Astrocyte of the cerebellum (primary cell): ENCODE measurements at regions not wholly inside any gene's neighbourhood (a gene's known extent, or its start where the extent isn't known, plus 50 kb on each side); places are given as distances from the start of the nearest gene placed in this dataset.

Experiments used
- DNase-seq: peaks from one replicate; pipeline ENCODE4 v3.0.0-alpha.2; 2011; ENCODE audit warnings: low read depth
- H3K4me3 ChIP-seq: 2 replicates; pipeline ENCODE4 v1.5.1; 2011; ENCODE audit warnings: mild to moderate bottlenecking, low read depth, low read length, moderate library complexity
- CTCF ChIP-seq: IDR thresholded peaks from 2 replicates; pipeline ENCODE4 v1.5.1; 2012; ENCODE audit warnings: low read length, low read depth, moderate library complexity, mild to moderate bottlenecking; ENCODE audit errors: missing control alignments
- in situ Hi-C: cut with HindIII; loops from 2 replicates; pipeline ENCODE4 v1.10.0; 2017; ENCODE audit warnings: low sequenced_read_pairs

GRCh38 chr17:69884846-69885245, 190.2 kb upstream of the KCNJ16 start:
- in situ Hi-C loops, result no loop called here
- no peak overlapping the region for H3K4me3 ChIP-seq
- no peak for DNase-seq
- TF ChIP-seq CTCF, result no peak

- no peak for DNase-seq
- no peak overlapping the region for H3K4me3 ChIP-seq
- no peak for TF ChIP-seq CTCF
- in situ Hi-C loops, result no loop called here
These were observed 176.4 kb upstream of the KCNJ16 start for GRCh38 chr17:69898601-69899000.

- TF ChIP-seq CTCF, result no peak
- in situ Hi-C loops, result no loop called here
- DNase-seq, result no peak
- H3K4me3 ChIP-seq, result no peak overlapping the region
These were observed 174.9 kb upstream of the KCNJ16 start for GRCh38 chr17:69900101-69900500.

GRCh38 chr17:69900829-69901228, 174.2 kb upstream of the KCNJ16 start:
- DNase-seq, result no peak
- in situ Hi-C loops, result no loop called here
- no peak for TF ChIP-seq CTCF
- H3K4me3 ChIP-seq, result no peak overlapping the region

GRCh38 chr17:69906306-69906705, 168.7 kb upstream of the KCNJ16 start:
- DNase-seq, result no peak
- in situ Hi-C loops, result no loop called here
- no peak overlapping the region for H3K4me3 ChIP-seq
- TF ChIP-seq CTCF, result no peak

GRCh38 chr17:69907132-69907847, 167.7 kb upstream of the KCNJ16 start:
- no peak for DNase-seq
- in situ Hi-C loops, result no loop called here
- H3K4me3 ChIP-seq, result no peak overlapping the region
- TF ChIP-seq CTCF, result no peak
